NCI-H2196 (cell line): ENCODE measurements at regions not wholly inside any gene's neighbourhood (a gene's known extent, or its start where the extent isn't known, plus 50 kb on each side); places are given as distances from the start of the nearest gene placed in this dataset.

Source experiments
- DNase-seq: peaks from one replicate; lab custom pipeline; 2025; ENCODE audit not compliant: unreplicated experiment; lab: John Stamatoyannopoulos, UW

DNA sequence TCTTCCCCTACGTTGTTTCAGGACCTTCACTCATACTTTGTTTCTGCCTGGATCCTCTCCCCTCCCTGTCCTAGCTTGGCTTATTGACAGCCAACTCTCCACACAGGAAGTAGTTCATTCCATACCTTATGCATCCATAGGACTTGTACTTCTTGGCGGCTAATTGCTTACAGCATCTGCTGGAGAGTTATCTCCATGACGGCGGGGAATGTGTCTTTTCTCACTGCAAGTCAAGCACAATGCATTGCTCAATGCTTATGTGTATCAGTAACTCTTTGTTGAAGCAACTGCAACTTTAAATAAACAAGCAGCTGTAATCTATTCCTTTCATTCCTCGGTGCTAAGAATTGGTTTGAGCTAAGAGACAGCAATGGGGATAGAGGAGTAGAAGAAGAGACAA, 551.3 kb upstream of the EPHA7 start:
- no peak for DNase-seq

DNA sequence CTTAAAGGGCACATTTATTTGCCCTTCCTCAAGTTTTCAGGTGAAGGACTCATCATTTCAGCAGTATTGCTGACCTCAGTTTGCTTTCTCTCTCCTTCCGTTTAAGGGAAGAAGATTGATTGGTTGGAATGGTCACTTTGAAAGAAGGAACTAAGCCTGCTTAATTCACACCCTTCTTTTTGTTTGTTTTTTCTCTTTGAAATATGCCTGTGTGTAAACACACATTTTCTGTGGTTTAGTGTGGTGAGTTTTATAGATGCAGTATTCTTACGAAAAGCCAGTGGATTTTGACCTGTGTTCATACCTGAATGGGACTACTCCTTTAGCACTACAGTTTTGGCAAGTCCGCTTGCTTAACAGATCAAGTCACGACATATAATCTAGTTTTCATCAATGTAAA, 548.8 kb upstream of the EPHA7 start:
- DNase-seq = no peak

DNA sequence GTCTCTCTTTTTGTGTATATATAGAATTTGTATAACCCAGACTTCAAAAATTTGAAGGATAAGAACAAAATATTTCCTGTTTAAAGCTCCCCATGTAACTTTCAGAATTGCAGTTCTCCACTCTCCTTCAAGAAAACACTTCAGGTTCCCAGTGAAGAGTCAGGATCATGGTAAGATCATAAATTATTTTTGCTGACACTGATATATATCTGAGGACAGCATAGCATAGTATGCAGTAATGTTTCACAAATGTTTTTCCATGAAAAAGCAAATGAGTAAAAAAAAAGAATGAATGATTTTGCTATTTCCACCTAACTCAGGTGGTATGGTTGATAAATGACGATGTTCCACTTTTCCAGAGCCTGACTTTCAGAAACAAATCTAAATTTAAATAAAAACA, 545.6 kb upstream of the EPHA7 start:
- no peak for DNase-seq

DNA sequence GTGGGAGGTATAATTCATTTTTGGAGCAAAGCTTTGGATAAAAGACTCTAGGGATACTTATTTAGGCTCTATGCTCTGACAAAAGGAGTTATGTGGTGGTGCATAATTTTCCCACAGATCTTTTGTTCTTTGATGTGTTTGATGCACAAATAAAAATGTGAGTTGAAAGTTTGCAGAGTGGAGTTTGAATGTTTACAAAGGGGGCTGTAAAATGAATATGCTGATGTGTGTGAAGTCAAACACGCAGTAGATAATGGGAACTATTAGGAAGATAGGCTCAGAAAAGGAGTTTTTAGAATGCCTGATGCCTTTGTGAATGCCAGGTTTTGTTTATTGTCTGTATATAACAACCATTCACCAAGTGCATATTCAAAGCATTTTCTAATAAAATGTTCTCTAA, 545.0 kb upstream of the EPHA7 start:
- DNase-seq = no peak

DNA sequence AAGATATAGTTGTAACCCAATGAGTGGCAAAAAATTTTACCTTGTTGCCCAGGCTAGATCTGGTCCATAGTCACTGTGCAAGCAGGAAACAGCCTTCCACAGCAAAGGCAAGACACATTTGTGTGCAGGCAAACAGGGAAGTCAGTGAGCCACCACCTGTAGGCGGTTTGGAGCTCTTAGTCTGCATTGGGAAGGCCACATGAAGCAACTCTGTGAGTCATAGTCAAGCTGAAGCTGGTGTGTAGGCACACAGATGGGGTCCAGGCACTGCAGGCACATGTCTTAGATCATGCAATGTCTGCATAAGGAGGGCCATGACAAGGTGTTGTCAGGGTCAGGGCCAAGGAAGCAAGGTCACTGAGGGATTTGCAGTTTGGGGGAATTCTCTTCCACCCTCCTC, 543.2 kb upstream of the EPHA7 start:
- no peak for DNase-seq

DNA sequence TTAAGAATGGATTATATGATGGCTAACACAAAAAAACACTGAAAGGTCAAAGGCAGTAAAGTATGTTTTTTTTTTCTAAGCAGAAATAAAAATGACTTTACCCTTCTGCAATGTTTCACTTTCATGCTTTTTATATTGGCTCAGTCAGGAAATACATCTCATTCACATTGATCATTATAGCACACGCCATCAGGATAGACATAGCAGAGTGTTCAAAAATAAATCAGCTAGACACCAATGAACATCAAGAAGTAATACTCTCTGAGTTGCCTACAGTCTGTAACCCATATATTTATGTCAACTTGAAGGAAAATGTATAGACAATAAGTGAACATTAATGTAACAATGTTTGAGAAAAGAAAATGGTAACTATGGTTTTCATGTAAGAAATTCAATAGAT, 535.2 kb upstream of the EPHA7 start:
- DNase-seq = no peak

DNA sequence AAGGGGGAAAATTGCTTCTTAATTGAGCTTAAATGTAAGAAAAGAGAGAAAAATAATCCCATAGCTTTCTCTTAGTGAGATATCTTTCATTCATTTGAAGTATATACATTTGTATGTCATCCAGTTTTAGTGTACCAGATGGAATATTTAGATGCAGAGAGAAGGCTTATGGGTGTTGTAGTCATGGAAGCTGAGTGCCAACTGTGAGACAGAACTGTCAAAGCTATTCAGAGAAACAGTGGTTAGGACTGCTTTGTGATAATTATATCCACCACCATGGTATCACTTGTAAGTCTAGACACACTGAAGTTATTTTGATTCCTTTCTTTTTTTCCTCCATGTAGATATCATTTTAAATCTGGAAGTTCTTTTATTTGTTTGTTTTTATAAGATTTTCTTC, 524.3 kb upstream of the EPHA7 start:
- DNase-seq = no peak

DNA sequence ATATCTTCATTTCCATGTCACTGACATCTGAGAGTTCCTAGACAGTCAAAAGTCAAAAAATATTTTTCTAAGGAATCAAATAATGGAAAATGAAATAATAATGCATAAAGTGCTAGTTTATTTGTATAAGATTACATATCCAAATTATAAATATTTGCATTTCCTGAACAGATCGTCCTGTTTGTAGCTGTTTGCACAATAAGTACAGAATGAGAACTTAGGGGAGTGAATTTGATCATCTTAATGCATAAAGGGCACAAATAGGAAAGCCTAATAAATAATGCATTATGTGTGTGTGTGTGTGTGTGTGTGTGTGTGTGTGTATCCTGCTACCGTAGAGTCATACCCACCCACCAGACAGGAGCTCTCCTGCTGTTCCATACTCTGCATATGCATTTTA, 521.0 kb upstream of the EPHA7 start:
- no peak for DNase-seq

DNA sequence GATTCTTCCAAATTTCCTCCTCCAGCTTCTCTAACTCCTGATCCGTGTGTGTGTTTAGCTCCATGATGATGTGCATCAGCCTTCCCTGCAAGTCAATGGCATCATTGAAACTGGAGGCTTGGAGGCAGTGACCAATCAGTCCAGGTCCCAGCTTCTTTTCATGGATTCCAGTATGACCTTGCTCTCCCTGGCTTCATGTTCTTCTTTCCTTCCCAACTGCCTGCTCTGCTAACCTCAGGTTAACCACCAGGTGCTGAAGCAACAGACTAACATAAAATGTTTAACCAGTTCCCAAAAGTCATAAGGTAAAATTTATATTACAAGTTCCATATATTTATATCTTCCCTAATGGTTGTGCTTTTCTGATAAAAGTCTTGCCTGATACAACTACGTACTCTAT, 512.8 kb upstream of the EPHA7 start:
- DNase-seq = no peak

DNA sequence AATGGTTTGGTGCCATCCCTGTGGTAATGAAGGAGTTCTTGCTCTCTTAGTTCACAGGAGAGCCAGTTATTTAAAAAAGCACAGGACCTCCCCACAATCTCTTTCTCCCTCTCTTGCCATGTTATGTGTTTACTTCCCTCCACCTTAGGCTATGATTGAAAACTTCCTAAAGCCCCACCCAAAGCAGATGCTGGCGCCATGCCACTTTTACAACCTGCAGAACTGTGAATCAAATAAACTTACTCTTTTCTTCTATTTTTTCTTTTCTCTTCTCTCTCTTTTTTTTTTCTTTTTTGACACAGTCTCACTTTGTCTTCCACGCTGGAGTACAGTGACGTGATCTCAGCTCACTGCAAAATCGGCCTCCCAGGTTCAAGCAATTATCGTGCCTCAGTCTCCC, 508.4 kb upstream of the EPHA7 start:
- DNase-seq = no peak

DNA sequence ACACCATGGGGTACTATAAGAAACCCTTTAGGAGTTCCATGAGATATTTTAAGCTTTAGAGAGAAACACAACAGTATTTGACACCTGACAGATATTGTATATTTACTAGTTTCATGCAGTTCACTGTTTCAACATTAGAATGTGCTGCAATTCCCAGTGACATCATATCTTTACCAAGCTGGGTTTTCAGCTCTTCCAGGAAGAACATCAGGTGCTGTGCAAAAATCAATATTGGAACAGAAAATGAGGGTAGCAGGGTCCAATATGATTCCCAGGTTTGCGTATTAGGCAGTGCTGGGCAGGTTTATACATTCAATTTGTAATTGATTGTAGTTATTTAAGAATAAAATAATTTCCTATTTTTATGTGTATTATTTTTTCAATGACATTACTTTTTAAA, 500.0 kb upstream of the EPHA7 start:
- no peak for DNase-seq

DNA sequence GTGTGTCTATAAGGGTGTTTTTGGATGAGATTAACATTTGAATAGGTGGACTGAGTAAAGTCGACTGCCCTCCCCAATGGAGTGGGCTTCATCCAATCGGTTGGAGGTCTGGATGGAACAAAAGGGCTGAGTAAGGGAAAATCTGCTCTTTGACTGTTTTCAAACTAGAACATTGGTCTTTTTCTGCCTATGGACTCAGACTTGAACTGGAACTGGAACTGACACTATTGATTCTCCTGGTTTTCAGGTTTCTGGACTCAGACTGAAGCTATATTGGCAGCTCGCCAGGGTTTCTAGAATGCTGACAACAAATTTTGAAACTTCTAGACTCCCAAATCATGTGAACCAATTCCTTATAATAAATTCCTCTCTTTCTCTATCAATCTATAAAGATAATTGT, 498.9 kb upstream of the EPHA7 start:
- no peak for DNase-seq

DNA sequence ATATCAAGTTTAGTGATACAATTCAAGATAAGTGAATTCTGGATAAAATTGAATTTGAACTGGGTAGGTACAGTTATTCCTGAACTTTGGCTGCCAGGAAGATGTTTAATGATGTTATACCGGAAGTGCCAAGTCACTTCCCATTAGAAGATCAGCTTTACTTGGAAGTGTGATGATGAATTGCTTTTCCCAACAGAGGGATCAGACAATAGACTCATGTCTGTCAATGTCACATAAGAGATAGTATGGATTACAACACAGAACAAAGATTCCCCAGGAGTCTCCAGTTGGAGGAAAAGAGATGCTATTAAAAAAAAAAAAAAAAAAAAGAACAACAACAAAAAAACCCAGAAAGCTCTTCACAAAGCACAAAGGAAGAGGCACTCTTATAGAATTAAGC, 497.9 kb upstream of the EPHA7 start:
- DNase-seq = no peak

DNA sequence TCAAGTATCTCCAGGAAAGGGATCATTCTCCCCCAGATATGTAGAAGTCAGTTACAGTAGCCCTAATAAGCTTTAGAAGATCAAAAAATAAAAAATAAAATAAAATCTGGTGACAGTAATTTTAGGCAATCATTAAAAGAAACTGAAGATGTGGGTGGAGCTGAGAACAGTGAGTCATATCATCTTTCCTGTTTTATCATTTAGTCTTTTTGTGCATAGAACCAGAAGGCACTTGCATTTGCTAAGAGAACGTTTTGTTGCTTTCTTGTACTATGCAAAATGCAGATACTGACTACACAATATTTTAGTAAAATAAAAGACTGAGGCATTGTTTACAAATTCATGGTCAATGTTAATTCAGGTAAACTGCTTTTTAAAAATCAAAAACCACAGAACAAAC, 497.4 kb upstream of the EPHA7 start:
- DNase-seq = no peak

DNA sequence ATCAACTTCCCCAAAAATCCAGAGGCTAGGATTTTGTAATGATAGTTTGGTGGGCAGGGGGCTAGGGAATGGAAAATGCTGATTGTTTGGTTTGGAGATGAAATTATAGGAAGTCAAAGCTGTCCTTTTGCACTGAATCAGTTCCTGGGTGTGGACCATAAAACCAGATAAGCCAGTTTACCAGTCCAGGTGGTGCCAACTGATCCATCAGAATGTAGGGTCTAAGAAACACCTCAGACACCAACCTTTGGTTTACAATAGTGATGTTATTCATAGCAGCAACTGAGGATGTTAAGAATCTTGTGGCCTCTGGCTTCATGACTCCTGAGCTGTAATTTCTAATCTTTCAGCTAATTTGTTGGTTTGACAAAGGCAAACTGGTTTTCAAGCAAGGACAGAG, 496.6 kb upstream of the EPHA7 start:
- DNase-seq = no peak

DNA sequence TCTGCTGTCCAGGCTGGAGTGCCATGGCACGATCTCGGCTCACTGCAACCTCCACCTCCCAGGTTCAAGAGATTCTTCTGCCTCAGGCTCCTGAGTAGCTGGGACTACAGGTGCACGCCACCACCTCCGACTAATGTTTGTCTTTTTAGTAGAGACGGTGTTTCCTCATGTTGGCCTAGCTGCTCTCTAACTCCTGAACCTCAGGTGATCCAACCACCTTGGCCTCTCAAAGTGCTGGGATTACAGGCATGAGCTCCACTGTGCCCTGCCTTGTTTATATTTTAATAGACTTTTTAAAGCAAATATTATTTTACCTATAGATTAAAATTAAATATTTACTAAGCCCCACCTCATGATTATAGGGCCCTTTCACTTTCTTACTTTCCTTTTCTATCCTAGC, 483.2 kb upstream of the EPHA7 start:
- DNase-seq = no peak

DNA sequence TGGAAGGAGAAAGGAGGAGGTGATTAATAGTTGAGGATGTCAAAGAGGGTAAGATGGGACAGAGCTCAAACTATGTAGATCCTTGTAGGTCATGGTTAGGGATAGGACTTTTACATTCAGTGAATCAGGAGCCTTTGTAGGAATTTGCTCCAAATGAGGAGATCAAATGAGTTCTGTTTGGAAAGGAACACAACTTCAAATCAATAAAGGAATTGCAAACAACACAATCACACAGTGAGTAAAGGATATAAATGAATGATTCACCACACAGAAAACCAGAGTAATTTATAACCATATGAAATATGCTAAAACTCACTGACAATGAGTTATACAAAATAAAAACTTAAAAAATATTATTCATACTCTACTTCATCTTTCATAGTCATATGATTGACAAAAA, 480.8 kb upstream of the EPHA7 start:
- DNase-seq = no peak

DNA sequence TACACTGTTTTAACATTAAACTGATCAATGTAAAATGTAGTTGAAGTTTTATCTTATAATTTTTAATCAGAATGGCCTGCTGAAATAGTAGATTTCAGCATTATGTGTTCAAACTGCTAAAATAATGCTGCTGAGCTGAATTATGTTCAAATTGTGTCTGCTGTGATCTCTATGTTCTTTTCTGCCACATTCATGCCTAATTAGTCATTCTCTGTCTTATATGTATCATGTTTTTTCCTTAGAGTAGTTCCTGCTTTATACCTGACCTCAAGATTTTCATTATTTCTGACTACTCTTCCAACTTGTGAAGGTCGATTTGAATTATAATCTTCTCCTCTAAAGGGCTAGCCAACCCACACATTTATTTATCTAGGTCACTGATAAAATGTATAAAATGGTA, 476.7 kb upstream of the EPHA7 start:
- no peak for DNase-seq

DNA sequence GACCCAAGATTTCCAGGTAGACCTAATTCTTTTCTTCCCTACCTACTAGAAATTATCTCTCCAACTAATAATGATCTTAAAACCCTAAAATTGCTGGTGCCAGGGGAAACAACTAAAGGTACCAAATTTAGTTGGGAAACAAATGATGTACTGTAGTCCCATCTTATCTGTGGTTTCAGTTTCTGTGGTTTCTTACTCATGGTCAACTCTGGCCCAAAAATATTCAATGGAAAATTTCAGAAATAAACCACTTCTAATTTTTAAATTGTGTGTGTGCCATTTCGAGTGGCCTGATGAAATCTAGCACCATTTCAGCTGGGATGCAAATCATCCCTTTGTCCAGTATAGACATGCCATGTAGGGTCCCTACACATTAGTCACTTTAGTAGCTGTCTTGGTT, 475.2 kb upstream of the EPHA7 start:
- no peak for DNase-seq

DNA sequence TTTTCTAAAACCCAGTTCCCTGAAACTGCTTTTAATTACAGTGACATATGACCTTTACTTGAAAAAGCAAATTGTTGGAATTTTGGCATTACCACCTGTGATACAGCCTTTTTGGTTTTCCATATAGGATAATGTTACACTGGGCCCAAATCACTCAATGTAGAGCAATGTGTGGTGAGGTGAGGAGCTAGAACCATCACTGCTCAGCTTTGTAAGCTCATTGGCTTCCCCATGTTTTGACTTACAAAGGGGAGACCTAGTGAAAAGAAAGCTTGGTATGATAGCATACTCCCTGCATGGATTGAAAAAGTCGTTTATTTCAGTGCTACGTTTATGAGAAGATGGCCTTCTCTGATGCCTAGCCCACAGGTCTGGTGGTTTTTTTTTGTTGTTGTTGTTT, 470.4 kb upstream of the EPHA7 start:
- DNase-seq = no peak

DNA sequence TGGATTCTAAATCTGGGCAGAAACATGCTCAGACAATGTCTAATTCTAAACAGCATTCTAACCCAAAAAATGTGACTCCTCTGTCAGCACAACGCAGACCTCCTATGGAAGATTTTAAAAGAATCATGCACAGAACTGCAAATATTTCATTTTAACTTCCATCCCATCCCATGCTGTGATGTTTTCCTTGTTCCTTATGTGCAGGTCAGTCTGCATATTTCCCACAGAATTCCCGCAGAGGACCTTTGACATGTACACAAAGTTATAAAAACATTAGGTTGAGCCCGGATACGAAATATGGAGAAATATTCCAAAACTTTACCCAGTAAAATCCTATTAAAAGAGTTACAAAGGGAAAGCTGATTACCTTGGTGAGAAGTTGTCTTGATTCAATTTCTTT, 467.1 kb upstream of the EPHA7 start:
- DNase-seq = no peak

DNA sequence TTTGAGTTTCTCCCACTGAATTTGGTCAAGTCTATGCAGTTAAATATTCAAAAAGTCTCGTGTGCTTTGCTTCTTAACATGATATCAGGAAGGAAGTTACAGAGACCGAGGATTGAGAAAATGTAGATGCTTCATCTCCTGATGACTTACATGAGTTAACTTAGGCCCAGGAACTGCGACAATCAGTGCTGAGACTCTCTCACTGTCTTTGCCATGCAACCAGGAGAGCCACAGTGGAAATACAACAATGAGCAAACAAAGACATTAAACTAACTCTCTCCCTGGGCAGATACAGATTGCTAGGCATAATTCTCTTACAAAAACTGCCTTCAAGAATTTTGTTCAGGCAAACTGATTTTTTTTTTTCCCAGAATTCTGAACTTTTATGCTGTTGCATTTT, 440.6 kb upstream of the EPHA7 start:
- no peak for DNase-seq

DNA sequence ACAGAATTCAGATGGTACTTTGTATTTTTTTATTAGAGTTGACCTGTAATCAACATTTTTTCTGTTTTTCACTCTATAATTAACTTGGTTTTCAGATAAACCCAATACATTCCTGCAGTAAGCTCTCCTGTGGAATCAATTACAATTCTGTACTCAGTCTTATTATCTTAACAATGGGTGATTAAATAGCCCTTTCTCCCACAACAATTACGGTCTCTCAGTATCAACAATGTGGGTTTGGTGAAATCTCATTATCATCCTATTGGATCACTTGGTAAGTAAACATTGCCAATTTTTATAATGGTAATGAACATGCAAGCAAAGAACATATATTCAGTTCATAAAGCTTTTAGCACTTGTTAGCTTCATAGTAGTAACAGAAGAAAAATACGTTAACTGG, 438.9 kb upstream of the EPHA7 start:
- no peak for DNase-seq

DNA sequence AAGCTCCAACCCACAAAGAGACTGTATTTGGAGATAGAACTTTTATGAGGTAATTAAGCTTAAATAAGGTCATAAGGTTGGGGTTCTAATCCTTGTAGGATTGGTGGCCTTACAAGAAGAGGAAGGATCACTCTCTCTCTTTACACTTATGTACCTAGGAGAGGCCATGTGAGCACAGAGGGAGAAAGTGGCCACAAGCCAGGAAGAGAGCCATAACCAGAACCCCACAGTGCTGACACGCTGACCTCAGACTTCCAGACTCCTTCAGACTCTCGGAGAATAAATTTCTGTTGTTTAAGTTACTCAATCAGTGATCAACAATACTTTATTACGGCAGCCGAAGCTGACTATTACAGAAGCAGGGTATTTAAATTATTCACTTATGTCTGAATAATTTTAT, 430.5 kb upstream of the EPHA7 start:
- no peak for DNase-seq
